ENCODE measurements at regions not wholly inside any gene's neighbourhood (a gene's known extent, or its start where the extent isn't known, plus 50 kb on each side); places are given as distances from the start of the nearest gene placed in this dataset.

- no peaks in the 10 kb centered on the region for H3K36me3 ChIP-seq
- intact Hi-C loops (cut with DNase I; ENCODE audit: low total_unique reads), result no loop called here
- H3K4me1 ChIP-seq, result no peaks in the 10 kb centered on the region
- no peaks in the 10 kb centered on the region for H3K9me3 ChIP-seq
- no peak overlapping the region for H3K4me3 ChIP-seq
- H3K27me3 ChIP-seq, result no peaks in the 10 kb centered on the region
- H3K27ac ChIP-seq, result no peak overlapping the region
- TF ChIP-seq POLR2AphosphoS5 (IDR thresholded peaks at IDR 0.05) (no peak), POLR2A (IDR thresholded peaks at IDR 0.05) (no peak)
- TF ChIP-seq, protein P1, sequence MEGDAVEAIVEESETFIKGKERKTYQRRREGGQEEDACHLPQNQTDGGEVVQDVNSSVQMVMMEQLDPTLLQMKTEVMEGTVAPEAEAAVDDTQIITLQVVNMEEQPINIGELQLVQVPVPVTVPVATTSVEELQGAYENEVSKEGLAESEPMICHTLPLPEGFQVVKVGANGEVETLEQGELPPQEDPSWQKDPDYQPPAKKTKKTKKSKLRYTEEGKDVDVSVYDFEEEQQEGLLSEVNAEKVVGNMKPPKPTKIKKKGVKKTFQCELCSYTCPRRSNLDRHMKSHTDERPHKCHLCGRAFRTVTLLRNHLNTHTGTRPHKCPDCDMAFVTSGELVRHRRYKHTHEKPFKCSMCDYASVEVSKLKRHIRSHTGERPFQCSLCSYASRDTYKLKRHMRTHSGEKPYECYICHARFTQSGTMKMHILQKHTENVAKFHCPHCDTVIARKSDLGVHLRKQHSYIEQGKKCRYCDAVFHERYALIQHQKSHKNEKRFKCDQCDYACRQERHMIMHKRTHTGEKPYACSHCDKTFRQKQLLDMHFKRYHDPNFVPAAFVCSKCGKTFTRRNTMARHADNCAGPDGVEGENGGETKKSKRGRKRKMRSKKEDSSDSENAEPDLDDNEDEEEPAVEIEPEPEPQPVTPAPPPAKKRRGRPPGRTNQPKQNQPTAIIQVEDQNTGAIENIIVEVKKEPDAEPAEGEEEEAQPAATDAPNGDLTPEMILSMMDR (IDR thresholded peaks at IDR 0.05), result no peak
- DNase-seq (ENCODE audit: low spot score in 2 of 2), result no peak
Measured at GRCh38 chrX:22462959-22463358, 190.2 kb downstream of the CBLL2 start.

- Histone ChIP-seq H3K9me3 (no peaks in the 10 kb centered on the region), H3K4me1 (no peaks in the 10 kb centered on the region), H3K4me3 (no peak overlapping the region), H3K27me3 (peaks cover 0 to 10% of the 10 kb centered on the region in 2 donors), H3K27ac (no peak overlapping the region), H3K36me3 (no peaks in the 10 kb centered on the region)
- DNase-seq (ENCODE audit: low spot score in 2 of 2), result no peak
- intact Hi-C loops (cut with DNase I; ENCODE audit: low total_unique reads), result no loop called here
- TF ChIP-seq POLR2A (IDR thresholded peaks at IDR 0.05) (no peak), POLR2AphosphoS5 (IDR thresholded peaks at IDR 0.05) (no peak)
- TF ChIP-seq, protein P1 (IDR thresholded peaks at IDR 0.05), result no peak
Measured at GRCh38 chrX:22467571-22467970, 194.9 kb downstream of the CBLL2 start.

DNA sequence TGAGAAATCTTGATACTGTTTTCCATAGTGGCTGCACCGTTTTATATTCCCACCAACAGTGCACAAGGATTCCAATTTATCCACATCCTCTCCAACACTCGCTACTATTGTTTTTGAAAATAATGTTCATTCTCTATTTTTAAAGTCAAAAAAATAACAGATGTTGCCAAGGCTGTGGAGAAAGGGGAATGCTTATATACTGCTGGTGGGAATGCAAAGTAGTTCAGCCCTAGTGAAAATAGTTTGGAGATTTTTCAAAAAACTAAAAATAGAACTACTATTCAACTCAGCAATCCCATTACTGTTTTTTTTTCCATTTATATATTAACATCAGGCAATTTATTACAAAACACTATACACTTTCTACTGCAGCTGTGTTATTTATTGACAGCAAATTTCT, 208.7 kb downstream of the CBLL2 start:
- no peak overlapping the region for H3K27ac ChIP-seq
- DNase-seq (ENCODE audit: low spot score in 2 of 2), result no peak
- H3K4me1 ChIP-seq, result no peaks in the 10 kb centered on the region
- peaks cover 0 to 6% of the 10 kb centered on the region in 2 donors for H3K27me3 ChIP-seq
- intact Hi-C loops (cut with DNase I; ENCODE audit: low total_unique reads), result no loop called here
- no peaks in the 10 kb centered on the region for H3K36me3 ChIP-seq
- H3K4me3 ChIP-seq, result no peak overlapping the region
- TF ChIP-seq POLR2AphosphoS5 (IDR thresholded peaks at IDR 0.05), result no peak
- TF ChIP-seq, protein P1 (IDR thresholded peaks at IDR 0.05), result no peak
- TF ChIP-seq POLR2A (IDR thresholded peaks at IDR 0.05), result no peak
- H3K9me3 ChIP-seq, result peaks cover 4 to 29% of the 10 kb centered on the region in 2 donors

- H3K4me3 ChIP-seq, result no peak overlapping the region
- H3K36me3 ChIP-seq, result no peaks in the 10 kb centered on the region
- peaks cover 0 to 9% of the 10 kb centered on the region in 2 donors for H3K27me3 ChIP-seq
- TF ChIP-seq POLR2A (IDR thresholded peaks at IDR 0.05) (no peak), POLR2AphosphoS5 (IDR thresholded peaks at IDR 0.05) (no peak)
- TF ChIP-seq, protein P1 (IDR thresholded peaks at IDR 0.05), result no peak
- H3K4me1 ChIP-seq, result no peaks in the 10 kb centered on the region
- DNase-seq (ENCODE audit: low spot score in 2 of 2), result no peak
- no peak overlapping the region for H3K27ac ChIP-seq
- no peaks in the 10 kb centered on the region for H3K9me3 ChIP-seq
- intact Hi-C loops (cut with DNase I; ENCODE audit: low total_unique reads), result no loop called here
Measured at GRCh38 chrX:22486296-22486695, 213.6 kb downstream of the CBLL2 start.

DNA sequence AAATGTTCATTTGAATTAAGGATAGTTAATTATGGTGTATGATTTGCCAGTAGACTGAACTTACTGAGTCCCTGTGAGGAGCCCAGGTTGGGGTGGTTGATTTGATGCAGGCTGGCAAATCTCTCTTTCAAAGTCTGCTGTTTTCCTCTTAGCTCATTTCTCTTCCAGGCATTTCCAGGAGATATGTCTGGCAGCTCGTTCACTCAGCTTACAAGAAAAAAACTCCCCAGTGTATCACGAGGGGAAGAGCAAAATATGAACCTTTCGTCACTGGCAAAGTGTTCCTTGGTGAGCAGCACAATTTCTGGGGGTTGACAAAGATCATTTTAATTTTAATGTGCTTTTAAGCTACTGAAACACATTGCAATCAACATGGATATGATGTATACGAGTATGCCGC, 244.2 kb downstream of the CBLL2 start:
- Histone ChIP-seq H3K27ac (no peak overlapping the region), H3K9me3 (peaks cover 0 to 5% of the 10 kb centered on the region in 2 donors), H3K4me1 (no peaks in the 10 kb centered on the region), H3K4me3 (no peak overlapping the region), H3K36me3 (no peaks in the 10 kb centered on the region), H3K27me3 (peaks cover 0 to 8% of the 10 kb centered on the region in 2 donors)
- TF ChIP-seq, protein P1 (IDR thresholded peaks at IDR 0.05), result no peak
- TF ChIP-seq POLR2A (IDR thresholded peaks at IDR 0.05), result no peak
- no peak for TF ChIP-seq POLR2AphosphoS5 (IDR thresholded peaks at IDR 0.05)
- intact Hi-C loops (cut with DNase I; ENCODE audit: low total_unique reads), result no loop called here
- no peak for DNase-seq (ENCODE audit: low spot score in 2 of 2)
